ENCODE measurements at regions not wholly inside any gene's neighbourhood (a gene's known extent, or its start where the extent isn't known, plus 50 kb on each side); places are given as distances from the start of the nearest gene placed in this dataset.
"Not testable (repeated sequence)": the region's sequence is repeated elsewhere in the genome, so short reads cannot be mapped to it uniquely, and the experiment has no call there.

- no peak for DNase-seq
Observed at GRCh38 chr7:32221736-32222135, 151.5 kb upstream of the PDE1C start.

- DNase-seq = no peak
Observed at GRCh38 chr7:32221056-32221455, 150.8 kb upstream of the PDE1C start.

- DNase-seq = not testable (repeated sequence)
Observed at GRCh38 chr7:32219831-32220230, 149.6 kb upstream of the PDE1C start.

- no peak for DNase-seq
Observed at GRCh38 chr7:32219416-32219815, 149.2 kb upstream of the PDE1C start.

- no peak for DNase-seq
Observed at GRCh38 chr7:32218741-32219288, 148.6 kb upstream of the PDE1C start.

GRCh38 chr7:32218154-32218467, 147.9 kb upstream of the PDE1C start:
- no peak for DNase-seq

GRCh38 chr7:32217341-32218153, 147.3 kb upstream of the PDE1C start:
- DNase-seq = no peak

GRCh38 chr7:32216759-32217158, 146.6 kb upstream of the PDE1C start:
- no peak for DNase-seq

- DNase-seq = no peak
Observed at GRCh38 chr7:32215697-32216096, 145.5 kb upstream of the PDE1C start.

GRCh38 chr7:32214913-32215312, 144.7 kb upstream of the PDE1C start:
- no peak for DNase-seq

- DNase-seq = no peak
Observed at GRCh38 chr7:32212321-32212720, 142.1 kb upstream of the PDE1C start.

GRCh38 chr7:32206987-32207386, 136.8 kb upstream of the PDE1C start:
- no peak for DNase-seq

- DNase-seq = no peak
Observed at GRCh38 chr7:32206488-32206887, 136.3 kb upstream of the PDE1C start.

- DNase-seq = not testable (repeated sequence)
Observed at GRCh38 chr7:32205298-32205824, 135.2 kb upstream of the PDE1C start.

- no peak for DNase-seq
Observed at GRCh38 chr7:32204361-32205018, 134.3 kb upstream of the PDE1C start.

- DNase-seq = no peak
Observed at GRCh38 chr7:32200646-32201045, 130.4 kb upstream of the PDE1C start.

GRCh38 chr7:32194537-32194936, 124.3 kb upstream of the PDE1C start:
- no peak for DNase-seq

GRCh38 chr7:32191305-32191704, 121.1 kb upstream of the PDE1C start:
- no peak for DNase-seq

- DNase-seq = no peak
Observed at GRCh38 chr7:32179567-32179966, 109.4 kb upstream of the PDE1C start.

- no peak for DNase-seq
Observed at GRCh38 chr7:32178677-32179366, 108.6 kb upstream of the PDE1C start.

GRCh38 chr7:32177232-32177631, 107.0 kb upstream of the PDE1C start:
- no peak for DNase-seq

- no peak for DNase-seq
Observed at GRCh38 chr7:32175099-32175498, 104.9 kb upstream of the PDE1C start.

GRCh38 chr7:32171248-32171647, 101.0 kb upstream of the PDE1C start:
- no peak for DNase-seq

GRCh38 chr7:32170838-32171237, 100.6 kb upstream of the PDE1C start:
- no peak for DNase-seq
